ENCODE measurements at regions not wholly inside any gene's neighbourhood (a gene's known extent, or its start where the extent isn't known, plus 50 kb on each side); places are given as distances from the start of the nearest gene placed in this dataset.

GRCh38 chr2:242046206-242046826 is 176.8 kb downstream of the RTP5 start:
- TF ChIP-seq CTCF (IDR thresholded peaks at IDR 0.05; ENCODE audit: insufficient read depth, low read length, poor library complexity, severe bottlenecking) (no peak), EZH2phosphoT487 (conservative IDR thresholded peaks at IDR 0.05; ENCODE audit: low read length) (no peak)

Data from SU-DHL-6 (cell line).